ENCODE measurements at regions not wholly inside any gene's neighbourhood (a gene's known extent, or its start where the extent isn't known, plus 50 kb on each side); places are given as distances from the start of the nearest gene placed in this dataset.

DNA sequence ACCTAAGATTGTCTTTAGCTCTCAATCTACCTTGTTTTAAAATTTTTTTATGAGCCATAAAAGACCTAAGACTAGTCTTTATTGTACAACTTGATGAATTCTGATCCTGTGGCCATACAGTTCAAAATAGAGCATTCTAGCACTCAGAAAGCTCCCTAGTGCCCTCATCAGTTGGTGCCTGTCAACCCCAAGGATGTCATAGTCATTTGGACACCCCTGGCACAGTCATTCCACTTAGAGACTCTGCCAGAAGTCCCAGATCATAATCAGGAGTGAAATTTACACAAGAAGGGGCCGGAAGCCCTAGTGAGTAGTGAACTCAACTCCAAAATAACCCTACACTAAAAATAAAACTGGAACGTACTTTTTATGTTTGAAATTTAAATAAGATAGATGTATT, 80.0 kb upstream of the INSIG1 start:
- no peak for DNase-seq

- DNase-seq, result no peak
Measured at GRCh38 chr7:155218276-155219153, 79.2 kb upstream of the INSIG1 start.

DNA sequence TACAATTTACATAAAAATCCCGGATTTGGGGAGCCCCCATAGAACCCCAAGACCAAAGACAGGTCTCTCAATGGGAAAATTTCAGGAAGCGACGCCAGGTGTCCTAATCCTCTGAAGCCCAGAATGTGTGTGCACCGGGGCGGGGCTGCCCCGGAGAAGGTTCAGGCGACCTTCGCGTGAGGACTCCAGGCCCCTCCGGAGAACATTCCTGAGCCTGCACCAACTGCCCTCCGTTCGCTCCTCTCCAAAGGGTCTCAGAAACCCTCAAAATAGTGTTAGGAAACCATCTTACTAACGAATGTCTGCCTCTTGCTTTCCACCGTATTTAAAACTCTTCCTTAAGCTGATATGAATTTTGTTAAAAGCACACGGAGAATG, 78.5 kb upstream of the INSIG1 start:
- no peak for DNase-seq

DNA sequence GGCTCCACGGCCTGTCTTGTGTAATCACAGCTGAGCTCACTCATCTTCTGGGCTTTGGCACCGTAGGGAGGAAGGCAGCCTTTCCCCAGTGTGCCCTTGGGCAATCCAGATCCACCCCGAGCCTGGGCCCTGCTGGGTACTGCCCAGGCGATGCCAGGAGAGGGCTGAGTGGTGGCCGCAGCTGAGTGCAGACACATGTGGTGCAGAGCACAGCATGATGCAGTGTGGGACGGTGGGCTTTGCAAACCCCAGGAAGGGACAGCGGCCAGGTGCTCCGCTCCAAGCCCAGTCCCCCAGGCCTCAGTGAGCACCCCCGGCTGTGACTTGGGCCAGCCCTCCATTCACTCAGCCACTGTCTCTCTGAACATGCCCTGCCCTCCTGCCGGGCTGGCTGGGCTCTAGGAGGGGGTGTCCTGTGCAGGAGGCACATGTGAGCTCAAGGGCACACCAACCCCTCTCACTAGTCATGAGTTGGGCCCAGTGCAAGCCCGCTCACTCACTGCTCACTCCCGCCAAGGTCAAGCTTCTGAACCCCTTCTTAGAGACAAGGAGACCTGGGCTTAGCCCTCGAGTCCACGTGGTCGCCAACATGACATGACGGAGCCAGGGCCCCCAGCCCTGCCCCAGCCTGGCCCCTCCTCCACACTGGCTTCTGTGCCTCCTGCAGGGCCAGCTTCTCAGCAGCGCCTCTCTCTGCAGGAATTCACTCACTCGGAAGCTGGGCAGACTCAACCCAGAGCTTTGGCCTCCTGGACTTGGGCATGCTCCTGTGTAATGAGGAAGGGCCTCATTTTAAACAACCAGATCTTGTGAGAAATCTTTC, 77.5 kb upstream of the INSIG1 start:
- DNase-seq, result peak in 1 of 2 donors; percentile 8

GRCh38 chr7:155220903-155221302, 76.8 kb upstream of the INSIG1 start:
- no peak for DNase-seq

GRCh38 chr7:155221547-155221946, 76.1 kb upstream of the INSIG1 start:
- no peak for DNase-seq

DNA sequence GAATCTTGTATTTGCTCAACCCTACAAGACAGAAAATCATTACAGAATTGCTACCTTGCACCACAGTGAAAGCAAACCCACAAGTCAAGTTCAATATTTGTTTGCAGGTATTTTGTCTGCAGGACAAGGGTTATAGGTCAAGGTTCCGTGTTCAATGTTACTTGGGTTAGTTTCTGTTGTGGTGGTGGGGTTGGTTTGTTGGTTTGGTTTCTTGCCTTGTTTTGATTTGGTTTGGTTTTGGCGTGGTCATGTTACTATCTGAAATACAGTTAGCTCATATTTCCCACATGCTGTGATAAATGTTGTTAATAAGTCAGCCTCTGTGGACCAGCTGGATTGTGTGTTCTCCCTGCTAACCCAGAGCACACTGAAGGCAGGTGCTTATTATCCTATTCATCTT, 75.6 kb upstream of the INSIG1 start:
- no peak for DNase-seq

DNA sequence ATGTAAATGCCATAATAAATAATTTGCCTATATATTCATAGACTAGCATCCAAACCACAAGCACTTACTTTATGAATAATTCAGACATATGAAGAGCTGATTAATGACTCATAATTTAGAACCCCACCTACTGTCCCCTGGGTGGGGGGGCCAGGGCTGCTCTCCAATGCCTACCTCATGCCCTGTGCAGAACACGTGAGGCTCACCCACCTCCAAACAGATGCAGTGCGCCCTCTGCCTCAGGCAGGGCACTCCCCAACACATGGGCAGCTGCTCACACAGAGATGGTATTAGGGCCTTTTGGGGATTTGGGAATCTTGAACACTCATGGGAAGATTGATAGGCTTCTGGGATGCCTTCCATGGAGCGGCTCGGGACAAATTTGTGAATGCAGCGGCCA, 75.1 kb upstream of the INSIG1 start:
- DNase-seq, result no peak

DNA sequence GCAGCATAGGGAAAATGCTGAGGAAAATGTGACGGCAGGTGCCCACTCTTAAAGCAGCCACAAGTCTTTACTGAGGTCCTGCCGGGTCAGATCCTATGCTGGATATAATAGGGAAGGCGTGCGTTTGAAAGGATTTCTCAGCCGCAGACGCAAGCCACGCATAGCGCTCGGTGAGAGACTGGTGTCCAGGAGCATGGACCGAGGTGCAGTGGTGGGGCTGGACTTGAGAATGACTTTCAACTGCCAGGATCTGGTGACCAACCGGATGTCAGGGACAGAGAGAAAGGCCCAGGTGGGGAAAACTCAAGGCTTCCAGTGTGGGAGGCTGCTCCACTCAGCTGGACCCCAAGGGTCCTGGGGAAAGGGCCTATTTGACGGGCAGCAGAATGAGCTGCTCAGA, 74.7 kb upstream of the INSIG1 start:
- no peak for DNase-seq

DNA sequence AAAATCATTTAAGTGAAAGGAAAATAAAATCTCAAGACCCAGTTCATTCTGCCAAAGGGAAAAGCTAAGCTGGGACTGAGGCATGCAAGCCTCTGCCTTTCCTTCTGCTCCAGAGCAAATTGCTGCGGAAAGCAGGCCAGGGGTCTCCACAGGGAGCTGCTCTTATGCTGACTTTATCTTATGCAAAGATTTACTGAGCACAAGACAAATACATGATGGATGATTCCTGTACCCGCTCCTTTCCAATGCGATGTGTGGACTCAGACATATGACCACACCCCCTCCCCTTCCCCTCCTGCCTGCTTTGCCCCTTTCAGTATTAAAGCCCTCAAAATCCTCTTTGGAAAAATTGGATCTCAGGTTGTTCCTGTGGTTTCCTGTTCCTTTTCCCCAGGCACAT, 74.2 kb upstream of the INSIG1 start:
- DNase-seq, result no peak

DNA sequence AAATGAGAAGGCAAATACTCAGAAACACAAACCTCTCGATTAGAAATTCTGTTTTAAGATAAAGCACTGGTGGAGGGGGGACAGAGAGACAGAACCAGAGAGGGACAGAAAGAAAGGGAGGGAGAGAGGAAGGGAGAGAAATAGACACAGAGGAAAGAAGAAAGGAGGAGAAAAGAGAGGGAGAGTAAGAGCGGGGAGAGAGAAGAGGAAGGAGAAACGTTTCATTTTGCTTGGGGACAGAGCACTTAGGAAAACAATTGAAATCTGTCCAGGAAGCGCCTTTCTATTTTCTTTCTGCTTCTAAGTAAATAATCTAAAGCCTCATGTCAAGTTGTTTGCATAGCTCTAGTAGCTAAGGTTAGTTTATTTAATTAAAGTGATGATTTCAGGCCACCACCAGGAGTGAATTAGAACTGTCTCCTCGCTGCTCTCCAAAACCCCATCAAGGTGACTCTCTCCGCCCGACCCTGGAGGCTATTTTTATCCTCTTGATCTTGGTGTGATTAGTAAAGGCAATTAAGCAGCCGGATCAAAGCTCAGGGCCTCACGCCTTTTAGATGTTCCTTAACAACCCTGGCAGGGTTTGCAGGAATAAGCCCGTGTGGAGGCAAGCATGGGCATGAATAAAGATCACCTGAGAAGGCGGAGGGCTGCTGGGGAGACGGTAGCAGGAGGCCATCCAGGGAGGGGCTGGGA, 73.4 kb upstream of the INSIG1 start:
- no peak for DNase-seq

DNA sequence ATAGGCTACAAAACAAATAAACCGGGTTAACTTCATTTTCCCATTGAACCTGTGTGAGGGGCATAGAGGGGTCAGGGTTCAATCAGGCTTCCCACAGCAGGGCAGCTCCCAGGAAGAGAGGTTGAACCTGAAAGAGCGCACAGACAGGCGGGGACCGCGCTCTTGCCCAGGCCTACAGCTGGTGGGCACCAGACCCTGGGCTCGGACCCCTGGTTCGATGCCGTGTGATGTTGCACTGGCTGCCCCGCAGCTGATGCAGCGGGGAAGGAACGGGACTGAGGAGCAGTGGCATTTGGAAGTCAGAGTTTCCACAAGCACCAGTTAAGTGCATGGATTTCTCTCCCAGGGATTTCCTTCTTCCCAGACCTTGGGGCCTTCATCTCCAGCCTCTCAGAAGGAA, 72.6 kb upstream of the INSIG1 start:
- no peak for DNase-seq

GRCh38 chr7:155225516-155225915, 72.2 kb upstream of the INSIG1 start:
- DNase-seq, result no peak

DNA sequence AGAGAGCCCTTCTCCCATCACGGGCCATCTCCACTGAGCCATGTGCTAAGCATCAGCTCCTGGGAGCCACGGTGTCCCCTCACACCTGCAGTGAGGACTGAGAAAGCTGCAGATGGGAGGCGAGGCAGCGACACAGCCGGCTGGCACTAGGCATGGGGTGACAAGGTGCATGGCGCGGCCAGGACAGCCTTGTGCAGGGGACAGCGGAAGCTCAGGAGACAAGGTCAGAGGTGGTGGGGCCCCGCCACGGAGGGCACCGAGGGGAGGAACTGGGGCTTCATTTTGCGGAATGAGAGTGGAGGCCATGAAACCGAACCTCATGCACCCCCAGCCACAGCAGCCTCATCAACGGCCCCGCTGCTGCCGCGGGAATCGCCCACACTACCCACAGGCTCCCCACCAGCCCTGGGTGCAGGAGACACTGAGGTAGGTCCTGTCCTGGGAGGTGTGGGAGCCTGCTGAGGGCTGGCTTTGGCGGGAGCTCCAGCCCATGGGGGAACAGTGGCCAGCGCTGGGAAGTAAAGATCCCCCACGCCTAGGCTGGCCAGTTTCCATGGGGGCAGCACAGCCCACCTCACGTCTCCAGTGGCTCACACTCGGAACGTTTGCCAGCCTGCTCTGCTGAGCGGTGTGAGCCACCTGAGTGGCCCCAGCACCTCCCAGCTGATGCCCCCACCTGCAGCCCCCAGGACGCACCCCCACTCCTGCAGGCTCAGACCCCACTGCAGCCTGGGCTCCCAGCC, 71.2 kb upstream of the INSIG1 start:
- no peak for DNase-seq

GRCh38 chr7:155227004-155227787, 70.5 kb upstream of the INSIG1 start:
- no peak for DNase-seq

GRCh38 chr7:155227788-155228458, 69.8 kb upstream of the INSIG1 start:
- DNase-seq, result no peak

GRCh38 chr7:155228459-155228845, 69.2 kb upstream of the INSIG1 start:
- no peak for DNase-seq

DNA sequence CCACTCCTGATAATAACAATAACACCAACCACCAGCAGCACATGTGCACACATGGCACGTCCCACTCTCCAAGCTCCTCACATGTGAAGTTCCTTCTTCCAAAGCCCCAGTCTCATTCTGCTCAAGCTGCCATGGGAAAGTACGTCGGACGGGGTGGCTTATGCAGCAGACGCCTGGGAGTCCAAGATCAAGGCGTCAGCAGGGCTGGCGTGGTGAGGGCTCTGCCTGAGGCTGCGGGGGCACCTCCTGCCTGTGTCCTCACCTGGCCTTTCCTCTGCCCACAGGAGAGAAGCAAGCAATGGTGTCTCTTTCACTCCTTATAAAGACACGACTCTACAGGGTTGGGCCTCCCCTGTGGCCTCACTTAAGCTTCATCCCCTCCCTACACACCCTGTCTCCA, 68.8 kb upstream of the INSIG1 start:
- DNase-seq, result no peak

GRCh38 chr7:155229548-155230168, 68.0 kb upstream of the INSIG1 start:
- DNase-seq, result no peak

GRCh38 chr7:155230169-155230593, 67.5 kb upstream of the INSIG1 start:
- no peak for DNase-seq

Data from inflammatory macrophage (primary cell).